HG03521 (cell line): ENCODE measurements at regions not wholly inside any gene's neighbourhood (a gene's known extent, or its start where the extent isn't known, plus 50 kb on each side); places are given as distances from the start of the nearest gene placed in this dataset.

ENCODE experiments used
- ATAC-seq: cut with Tn5 transposase; IDR thresholded peaks from one replicate; pipeline ENCODE4 v1.9.1; 2021; ENCODE audit warnings: mild to moderate bottlenecking, moderate library complexity; ENCODE audit not compliant: unreplicated experiment

GRCh38 chr3:177724020-177724638 lies 526.8 kb upstream of the TBL1XR1 start:
- no peak for ATAC-seq

GRCh38 chr3:177725165-177725564 lies 527.9 kb upstream of the TBL1XR1 start:
- no peak for ATAC-seq

- ATAC-seq: no peak
These were observed 529.5 kb upstream of the TBL1XR1 start for GRCh38 chr3:177726807-177727206.

GRCh38 chr3:177729956-177730681 lies 532.8 kb upstream of the TBL1XR1 start:
- no peak for ATAC-seq

GRCh38 chr3:177730814-177731213 lies 533.5 kb upstream of the TBL1XR1 start:
- ATAC-seq: no peak

GRCh38 chr3:177731644-177732268 lies 534.5 kb upstream of the TBL1XR1 start:
- ATAC-seq: no peak

- no peak for ATAC-seq
These were observed 536.0 kb upstream of the TBL1XR1 start for GRCh38 chr3:177733233-177733632.

GRCh38 chr3:177733936-177734335 lies 536.7 kb upstream of the TBL1XR1 start:
- ATAC-seq: no peak

- ATAC-seq: no peak
These were observed 538.1 kb upstream of the TBL1XR1 start for GRCh38 chr3:177735431-177735830.

GRCh38 chr3:177739461-177739860 lies 542.2 kb upstream of the TBL1XR1 start:
- no peak for ATAC-seq

- no peak for ATAC-seq
These were observed 543.0 kb upstream of the TBL1XR1 start for GRCh38 chr3:177740254-177740653.

GRCh38 chr3:177742273-177742672 lies 545.0 kb upstream of the TBL1XR1 start:
- ATAC-seq: no peak

- no peak for ATAC-seq
These were observed 546.0 kb upstream of the TBL1XR1 start for GRCh38 chr3:177743173-177743890.

GRCh38 chr3:177744873-177745606 lies 547.8 kb upstream of the TBL1XR1 start:
- no peak for ATAC-seq

GRCh38 chr3:177745607-177746005 lies 548.3 kb upstream of the TBL1XR1 start:
- ATAC-seq: no peak

- ATAC-seq: no peak
These were observed 549.2 kb upstream of the TBL1XR1 start for GRCh38 chr3:177746337-177746933.

- no peak for ATAC-seq
These were observed 552.6 kb upstream of the TBL1XR1 start for GRCh38 chr3:177749836-177750235.

- no peak for ATAC-seq
These were observed 553.2 kb upstream of the TBL1XR1 start for GRCh38 chr3:177750436-177750835.

GRCh38 chr3:177751770-177752169 lies 554.5 kb upstream of the TBL1XR1 start:
- ATAC-seq: no peak

GRCh38 chr3:177752831-177753230 lies 555.5 kb upstream of the TBL1XR1 start:
- ATAC-seq: no peak
